HK-2 (cell line): ENCODE measurements at regions not wholly inside any gene's neighbourhood (a gene's known extent, or its start where the extent isn't known, plus 50 kb on each side); places are given as distances from the start of the nearest gene placed in this dataset.

ENCODE experiments used
- DNase-seq: peaks from one replicate; pipeline ENCODE4 v3.0.0-alpha.2; 2018; ENCODE audit not compliant: unreplicated experiment

GRCh38 chr10:92790440-92790839 lies 57.9 kb upstream of the EXOC6 start:
- no peak for DNase-seq

- DNase-seq: no peak
Measured at GRCh38 chr10:92792661-92793060, 55.7 kb upstream of the EXOC6 start.
